HCT116 (cell line): ENCODE measurements at regions not wholly inside any gene's neighbourhood (a gene's known extent, or its start where the extent isn't known, plus 50 kb on each side); places are given as distances from the start of the nearest gene placed in this dataset.

ENCODE experiments used
- EZH2 ChIP-seq: fragments of 200-600 bp; sonication (generic); IDR thresholded peaks from 2 replicates; pipeline ENCODE4 v1.6.1; 2017; ENCODE audit warnings: antibody characterized with exemption, mixed run types
- ZFX ChIP-seq: fragments of 450-650 bp; IDR thresholded peaks from 2 replicates; pipeline ENCODE4 v1.6.1; 2017

GRCh38 chr13:56659041-56659471 lies 481.7 kb upstream of the PRR20A start:
- TF ChIP-seq ZFX: no peak
- TF ChIP-seq EZH2: no peak
